Loucy (cell line): ENCODE measurements at regions not wholly inside any gene's neighbourhood (a gene's known extent, or its start where the extent isn't known, plus 50 kb on each side); places are given as distances from the start of the nearest gene placed in this dataset.

ENCODE experiments used
- EZH2phosphoT487 ChIP-seq: fragments of 200-600 bp; IDR thresholded peaks from 2 replicates; pipeline ENCODE4 v1.6.1; 2018; ENCODE audit warnings: antibody characterized with exemption, mild to moderate bottlenecking, moderate library complexity, borderline replicate concordance
- TF ChIP-seq, protein P1 (sequence below): fragments of 200-600 bp; sonication (generic); conservative IDR thresholded peaks from 2 replicates; pipeline ENCODE4 v1.5.1; 2014; ENCODE audit warnings: mild to moderate bottlenecking, antibody characterized with exemption, low read length

DNA sequence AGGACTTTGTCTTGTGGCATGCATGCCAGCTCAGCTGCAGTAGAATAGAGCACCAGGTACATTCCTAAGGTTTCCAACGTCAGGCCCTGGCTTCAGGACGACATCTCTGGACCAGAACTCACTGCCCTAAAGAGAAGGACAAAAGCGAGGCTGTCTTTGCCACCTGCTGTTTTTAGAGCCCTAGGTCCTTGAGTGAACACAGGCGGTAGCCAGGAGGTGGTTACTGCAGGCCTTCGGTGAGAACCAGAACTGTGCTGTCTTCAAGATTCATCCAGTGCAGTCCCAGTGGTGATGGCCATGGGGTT, 288.9 kb upstream of the CDH18 start:
- TF ChIP-seq, protein P1, sequence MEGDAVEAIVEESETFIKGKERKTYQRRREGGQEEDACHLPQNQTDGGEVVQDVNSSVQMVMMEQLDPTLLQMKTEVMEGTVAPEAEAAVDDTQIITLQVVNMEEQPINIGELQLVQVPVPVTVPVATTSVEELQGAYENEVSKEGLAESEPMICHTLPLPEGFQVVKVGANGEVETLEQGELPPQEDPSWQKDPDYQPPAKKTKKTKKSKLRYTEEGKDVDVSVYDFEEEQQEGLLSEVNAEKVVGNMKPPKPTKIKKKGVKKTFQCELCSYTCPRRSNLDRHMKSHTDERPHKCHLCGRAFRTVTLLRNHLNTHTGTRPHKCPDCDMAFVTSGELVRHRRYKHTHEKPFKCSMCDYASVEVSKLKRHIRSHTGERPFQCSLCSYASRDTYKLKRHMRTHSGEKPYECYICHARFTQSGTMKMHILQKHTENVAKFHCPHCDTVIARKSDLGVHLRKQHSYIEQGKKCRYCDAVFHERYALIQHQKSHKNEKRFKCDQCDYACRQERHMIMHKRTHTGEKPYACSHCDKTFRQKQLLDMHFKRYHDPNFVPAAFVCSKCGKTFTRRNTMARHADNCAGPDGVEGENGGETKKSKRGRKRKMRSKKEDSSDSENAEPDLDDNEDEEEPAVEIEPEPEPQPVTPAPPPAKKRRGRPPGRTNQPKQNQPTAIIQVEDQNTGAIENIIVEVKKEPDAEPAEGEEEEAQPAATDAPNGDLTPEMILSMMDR = no peak
- TF ChIP-seq EZH2phosphoT487 = no peak
